Neuronal stem cell (in vitro differentiated cells): ENCODE measurements at regions not wholly inside any gene's neighbourhood (a gene's known extent, or its start where the extent isn't known, plus 50 kb on each side); places are given as distances from the start of the nearest gene placed in this dataset.
A peak's percentile ranks its signal among the peaks of the same experiment; 100 is the strongest.

Experiments
- DNase-seq: peaks from one replicate; pipeline ENCODE4 v3.0.0-alpha.2; 2013; ENCODE audit warnings: low spot score
- H2AFZ ChIP-seq: one replicate; pipeline ENCODE4 v1.6.1; 2013; ENCODE audit warnings: mild to moderate bottlenecking, low read length, inconsistent platforms
- H2AK5ac ChIP-seq: 2 replicates; pipeline ENCODE4 v1.6.1; 2013; ENCODE audit warnings: low read depth, mild to moderate bottlenecking, inconsistent platforms, low read length, moderate library complexity, mixed read lengths
- H2BK120ac ChIP-seq: 2 replicates; pipeline ENCODE4 v1.6.1; 2013; ENCODE audit warnings: low read depth, mild to moderate bottlenecking, inconsistent platforms, low read length, moderate library complexity, mixed read lengths
- H2BK12ac ChIP-seq: one replicate; pipeline ENCODE4 v1.6.1; 2013; ENCODE audit warnings: low read length, inconsistent platforms
- H2BK15ac ChIP-seq: 2 replicates; pipeline ENCODE4 v1.6.1; 2013; ENCODE audit warnings: mild to moderate bottlenecking, low read length, inconsistent platforms, mixed read lengths
- H2BK5ac ChIP-seq: one replicate; pipeline ENCODE4 v1.6.1; 2013; ENCODE audit warnings: inconsistent platforms, mild to moderate bottlenecking, low read length, moderate library complexity
- H3K14ac ChIP-seq: one replicate; pipeline ENCODE4 v1.6.1; 2013; ENCODE audit warnings: low read length, inconsistent platforms
- H3K18ac ChIP-seq: 2 replicates; pipeline ENCODE4 v1.6.1; 2013; ENCODE audit warnings: low read length, inconsistent platforms
- H3K23ac ChIP-seq: 2 replicates; pipeline ENCODE4 v1.6.1; 2013; ENCODE audit warnings: low read depth, mild to moderate bottlenecking, mixed read lengths, low read length, inconsistent platforms; ENCODE audit not compliant: poor library complexity
- H3K27ac ChIP-seq: replicated peaks from 3 replicates; pipeline ENCODE4 v1.5.1; 2013; ENCODE audit warnings: low read length, inconsistent platforms
- H3K27me3 ChIP-seq, 3 experiments: 2 replicates each; pipeline ENCODE4 v1.6.1; 2013; ENCODE audit warnings: low read length in 3 of 3, mild to moderate bottlenecking in 2 of 3, inconsistent platforms in 1 of 3, low read depth in 1 of 3, mixed read lengths in 1 of 3, moderate library complexity in 1 of 3; ENCODE audit not compliant: control insufficient read depth in 3 of 3, insufficient read depth in 3 of 3
- H3K36me3 ChIP-seq, 2 donors: replicated peaks in 1 of 2; 2 replicates each; pipeline ENCODE4 v1.6.1; 2013; ENCODE audit warnings: low read length in 2 of 2; ENCODE audit not compliant: control insufficient read depth in 2 of 2, insufficient read depth in 2 of 2
- H3K4ac ChIP-seq: 2 replicates; pipeline ENCODE4 v1.6.1; 2013; ENCODE audit warnings: inconsistent platforms, mild to moderate bottlenecking, low read length, moderate library complexity
- H3K4me1 ChIP-seq, 2 donors: 1 replicate in 1 of 2; 2 replicates in 1 of 2; pipeline ENCODE4 v1.6.1; 2013; ENCODE audit warnings: low read length in 2 of 2, low read depth in 1 of 2; ENCODE audit not compliant: control insufficient read depth in 2 of 2, insufficient read depth in 1 of 2
- H3K4me2 ChIP-seq: one replicate; pipeline ENCODE4 v1.6.1; 2013; ENCODE audit warnings: mild to moderate bottlenecking, low read length, inconsistent platforms; ENCODE audit not compliant: insufficient read depth, poor library complexity, severe bottlenecking
- H3K4me3 ChIP-seq, 2 donors: 2 replicates each; pipeline ENCODE4 v1.5.1; 2013; ENCODE audit warnings: low read length in 2 of 2, mild to moderate bottlenecking in 2 of 2, inconsistent platforms in 1 of 2, moderate library complexity in 1 of 2
- H3K79me1 ChIP-seq: one replicate; pipeline ENCODE4 v1.6.1; 2013; ENCODE audit warnings: low read depth, mild to moderate bottlenecking, inconsistent platforms, low read length, moderate library complexity
- H3K9ac ChIP-seq: one replicate; pipeline ENCODE4 v1.6.1; 2013; ENCODE audit warnings: mild to moderate bottlenecking, low read depth, low read length, inconsistent platforms; ENCODE audit not compliant: poor library complexity
- H3K9me3 ChIP-seq, 2 donors: replicated peaks in 1 of 2; 2 replicates each; pipeline versions ENCODE3 to v1.6.1; 2013; ENCODE audit warnings: low read length in 2 of 2, mild to moderate bottlenecking in 2 of 2, inconsistent platforms in 1 of 2, low read depth in 1 of 2, mixed read lengths in 1 of 2, moderate library complexity in 1 of 2; ENCODE audit not compliant: control insufficient read depth in 2 of 2, insufficient read depth in 1 of 2
- H4K8ac ChIP-seq: one replicate; pipeline ENCODE4 v1.6.1; 2013; ENCODE audit warnings: low read depth, mild to moderate bottlenecking, inconsistent platforms, low read length, moderate library complexity
- H4K91ac ChIP-seq: one replicate; pipeline ENCODE4 v1.6.1; 2013; ENCODE audit warnings: low read length, low read depth, mild to moderate bottlenecking, inconsistent platforms; ENCODE audit not compliant: poor library complexity
- WGBS, 2 donors: extraction: QIAGEN DNeasy Blood & Tissue Kit; methylation state at CpG; one replicate each; pipeline ENCODE4 v1.1.7; 2013; ENCODE audit warnings: missing lambda C conversion rate in 2 of 2, mixed read lengths in 1 of 2; ENCODE audit not compliant: insufficient read length in 2 of 2, insufficient replicate concordance in 1 of 2; ENCODE audit errors: extremely low coverage in 2 of 2; 5-methylcytosine and 5-hydroxymethylcytosine counted together

- Histone ChIP-seq H3K27me3 (no peaks in the 10 kb centered on the region), H3K9me3 (no peaks in the 10 kb centered on the region), H3K27ac (no peak overlapping the region), H3K36me3 (no peaks in the 10 kb centered on the region), H3K14ac (no peak overlapping the region), H3K4me3 (no peak overlapping the region), H2BK5ac (no peak overlapping the region), H2AFZ (no peak overlapping the region), H3K9ac (no peak overlapping the region), H2BK120ac (no peak overlapping the region), H2AK5ac (no peak overlapping the region), H3K23ac (no peak overlapping the region), H2BK15ac (no peak overlapping the region), H3K4ac (no peak overlapping the region), H3K4me2 (no peak overlapping the region), H3K4me1 (peaks cover 0 to 1% of the 10 kb centered on the region in 2 donors), H4K8ac (no peak overlapping the region), H4K91ac (no peak overlapping the region), H2BK12ac (no peak overlapping the region), H3K79me1 (no peaks in the 10 kb centered on the region), H3K18ac (no peak overlapping the region)
- no peak for DNase-seq
- no CpG with 5 or more reads among the region's 1 CpG for WGBS, 2 donors
Observed at GRCh38 chr12:90855534-90855933, 99.4 kb downstream of the CCER1 start.

- no CpG with 5 or more reads among the region's 8 CpGs for WGBS, 2 donors
- H3K4me2 ChIP-seq = no peak overlapping the region
- no peak overlapping the region for H3K4ac ChIP-seq
- no peak overlapping the region for H2BK15ac ChIP-seq
- H2BK5ac ChIP-seq = no peak overlapping the region
- no peak overlapping the region for H3K14ac ChIP-seq
- no peaks in the 10 kb centered on the region for H3K36me3 ChIP-seq
- no peak overlapping the region for H3K4me3 ChIP-seq
- H3K27me3 ChIP-seq = no peaks in the 10 kb centered on the region
- H3K79me1 ChIP-seq = no peaks in the 10 kb centered on the region
- no peak overlapping the region for H4K91ac ChIP-seq
- no peak overlapping the region for H2BK120ac ChIP-seq
- H2BK12ac ChIP-seq = no peak overlapping the region
- no peak overlapping the region for H2AFZ ChIP-seq
- H3K27ac ChIP-seq = no peak overlapping the region
- no peak overlapping the region for H2AK5ac ChIP-seq
- no peak overlapping the region for H4K8ac ChIP-seq
- peaks cover 0 to 1% of the 10 kb centered on the region in 2 donors for H3K4me1 ChIP-seq
- no peak overlapping the region for H3K23ac ChIP-seq
- no peak overlapping the region for H3K18ac ChIP-seq
- no peaks in the 10 kb centered on the region for H3K9me3 ChIP-seq
- peak; percentile 23 for DNase-seq
- no peak overlapping the region for H3K9ac ChIP-seq
Observed at GRCh38 chr12:90854136-90854689, 100.8 kb downstream of the CCER1 start.

- H2BK120ac ChIP-seq = no peak overlapping the region
- no peak overlapping the region for H2BK12ac ChIP-seq
- no peaks in the 10 kb centered on the region for H3K27me3 ChIP-seq
- no peak overlapping the region for H3K9ac ChIP-seq
- H3K36me3 ChIP-seq = no peaks in the 10 kb centered on the region
- H2BK5ac ChIP-seq = no peak overlapping the region
- no peak overlapping the region for H3K27ac ChIP-seq
- no peak overlapping the region for H3K4me2 ChIP-seq
- H3K4me3 ChIP-seq = no peak overlapping the region
- no peak overlapping the region for H3K14ac ChIP-seq
- H2BK15ac ChIP-seq = no peak overlapping the region
- H2AFZ ChIP-seq = no peak overlapping the region
- H4K8ac ChIP-seq = no peak overlapping the region
- H3K23ac ChIP-seq = no peak overlapping the region
- no peak for DNase-seq
- no peak overlapping the region for H3K4ac ChIP-seq
- no peaks in the 10 kb centered on the region for H3K9me3 ChIP-seq
- H2AK5ac ChIP-seq = no peak overlapping the region
- H3K79me1 ChIP-seq = no peaks in the 10 kb centered on the region
- WGBS, 2 donors = no CpG with 5 or more reads among the region's 2 CpGs
- H3K4me1 ChIP-seq = no peaks in the 10 kb centered on the region
- H4K91ac ChIP-seq = no peak overlapping the region
- H3K18ac ChIP-seq = no peak overlapping the region
Observed at GRCh38 chr12:90851800-90852718, 102.9 kb downstream of the CCER1 start.

GRCh38 chr12:90842477-90842876 lies 112.5 kb downstream of the CCER1 start:
- Histone ChIP-seq H3K4ac (no peak overlapping the region), H3K9me3 (no peaks in the 10 kb centered on the region), H2AK5ac (no peak overlapping the region), H2AFZ (no peak overlapping the region), H3K27ac (no peak overlapping the region), H3K23ac (no peak overlapping the region), H3K9ac (no peak overlapping the region), H3K27me3 (no peaks in the 10 kb centered on the region), H3K4me2 (no peak overlapping the region), H4K8ac (no peak overlapping the region), H2BK12ac (no peak overlapping the region), H2BK15ac (no peak overlapping the region), H3K4me1 (no peaks in the 10 kb centered on the region), H3K79me1 (no peaks in the 10 kb centered on the region), H2BK5ac (no peak overlapping the region), H3K36me3 (no peaks in the 10 kb centered on the region), H4K91ac (no peak overlapping the region), H3K14ac (no peak overlapping the region), H3K18ac (no peak overlapping the region), H3K4me3 (no peak overlapping the region), H2BK120ac (no peak overlapping the region)
- DNase-seq = no peak
- WGBS, 2 donors = no CpG with 5 or more reads among the region's 4 CpGs
